ENCODE measurements at regions not wholly inside any gene's neighbourhood (a gene's known extent, or its start where the extent isn't known, plus 50 kb on each side); places are given as distances from the start of the nearest gene placed in this dataset.

DNA sequence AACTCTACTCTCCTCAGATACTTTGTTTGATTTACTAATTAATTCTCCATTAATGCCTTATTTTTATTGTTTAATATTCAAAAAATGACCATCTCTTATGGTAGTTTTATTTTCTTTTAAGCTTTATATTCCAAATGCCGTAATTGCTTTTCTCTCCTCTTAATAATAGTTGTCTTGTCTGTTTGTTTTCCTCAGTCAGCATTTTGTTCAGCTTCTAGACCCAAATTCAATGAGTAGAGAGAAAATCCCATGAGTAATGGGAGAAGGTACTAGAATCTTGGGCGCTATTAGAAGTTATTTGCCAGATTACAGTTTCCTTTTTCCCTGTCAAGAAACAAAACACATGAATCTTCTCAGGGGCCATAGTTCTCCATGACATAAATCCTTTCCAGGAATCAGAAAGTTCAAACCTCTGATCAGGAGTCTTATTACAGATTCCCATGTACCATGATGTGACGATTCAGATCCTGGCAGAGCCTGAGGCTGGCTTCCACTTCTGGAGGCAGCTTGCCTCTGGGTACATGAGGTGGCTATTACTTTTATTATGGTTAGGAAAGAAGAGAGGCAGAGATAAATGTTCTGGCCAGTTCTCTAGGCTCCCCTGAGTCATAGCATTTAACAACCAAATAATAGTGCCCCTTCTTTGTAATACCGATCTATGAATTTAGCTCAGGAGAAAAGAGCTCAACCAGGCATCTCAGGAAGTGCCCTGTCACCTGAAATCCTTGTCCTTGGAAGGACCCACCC lies 485.1 kb upstream of the SETBP1 start:
- Histone ChIP-seq H3K36me3 (replicated peaks in 1 of 2; ENCODE audit: control extremely low read depth in 1 of 2, control insufficient read depth in 1 of 2, extremely low read depth in 1 of 2, insufficient read depth in 2 of 2, low read length in 1 of 2) (no peaks in the 10 kb centered on the region), H3K9ac (ENCODE audit: low read length) (no peak overlapping the region), H4K20me1 (ENCODE audit: control insufficient read depth, insufficient read depth, low read length, poor library complexity, severe bottlenecking) (no peaks in the 10 kb centered on the region), H3K9me3 (ENCODE audit: control extremely low read depth in 1 of 3, control insufficient read depth in 2 of 3, insufficient read depth in 1 of 3, low read length in 2 of 3) (no peaks in the 10 kb centered on the region), H3K27ac (ENCODE audit: low read length in 2 of 2) (no peak overlapping the region), H3K27me3 (replicated peaks in 1 of 4; ENCODE audit: control extremely low read depth in 1 of 4, control insufficient read depth in 3 of 4, insufficient read depth in 4 of 4, low read length in 3 of 4) (peaks cover 0 to 5% (median 1%) of the 10 kb centered on the region in 4 experiments), H2AFZ (ENCODE audit: insufficient read depth, low read depth, low read length, poor library complexity, severe bottlenecking) (no peak overlapping the region), H3K4me2 (replicated peaks; ENCODE audit: low read depth, low read length, poor library complexity, severe bottlenecking) (no peak overlapping the region), H3K79me2 (ENCODE audit: control insufficient read depth, insufficient read depth, low read length) (no peaks in the 10 kb centered on the region), H3K4me3 (ENCODE audit: control extremely low read depth in 1 of 5, extremely low read depth in 1 of 5, insufficient read depth in 1 of 5, low read depth in 2 of 5, low read length in 4 of 5) (no peak overlapping the region), H3K4me1 (ENCODE audit: control insufficient read depth in 2 of 2, insufficient read depth in 2 of 2, low read length in 2 of 2) (no peaks in the 10 kb centered on the region)
- no peaks in the 10 kb centered on the region for H3K4me1 Mint-ChIP-seq
- no peak overlapping the region for H3K27ac Mint-ChIP-seq
- DNase-seq (no peak), ATAC-seq (ENCODE audit: low read depth) (no peak)
- H3K9me3 Mint-ChIP-seq (ENCODE audit: insufficient read depth), result no peaks in the 10 kb centered on the region
- no CpG with 5 or more reads among the region's 4 CpGs for WGBS (ENCODE audit: insufficient coverage)
- TF ChIP-seq, protein P1, sequence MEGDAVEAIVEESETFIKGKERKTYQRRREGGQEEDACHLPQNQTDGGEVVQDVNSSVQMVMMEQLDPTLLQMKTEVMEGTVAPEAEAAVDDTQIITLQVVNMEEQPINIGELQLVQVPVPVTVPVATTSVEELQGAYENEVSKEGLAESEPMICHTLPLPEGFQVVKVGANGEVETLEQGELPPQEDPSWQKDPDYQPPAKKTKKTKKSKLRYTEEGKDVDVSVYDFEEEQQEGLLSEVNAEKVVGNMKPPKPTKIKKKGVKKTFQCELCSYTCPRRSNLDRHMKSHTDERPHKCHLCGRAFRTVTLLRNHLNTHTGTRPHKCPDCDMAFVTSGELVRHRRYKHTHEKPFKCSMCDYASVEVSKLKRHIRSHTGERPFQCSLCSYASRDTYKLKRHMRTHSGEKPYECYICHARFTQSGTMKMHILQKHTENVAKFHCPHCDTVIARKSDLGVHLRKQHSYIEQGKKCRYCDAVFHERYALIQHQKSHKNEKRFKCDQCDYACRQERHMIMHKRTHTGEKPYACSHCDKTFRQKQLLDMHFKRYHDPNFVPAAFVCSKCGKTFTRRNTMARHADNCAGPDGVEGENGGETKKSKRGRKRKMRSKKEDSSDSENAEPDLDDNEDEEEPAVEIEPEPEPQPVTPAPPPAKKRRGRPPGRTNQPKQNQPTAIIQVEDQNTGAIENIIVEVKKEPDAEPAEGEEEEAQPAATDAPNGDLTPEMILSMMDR (IDR thresholded peaks at IDR 0.05), result no peak
- no peak for TF ChIP-seq EZH2 (IDR thresholded peaks at IDR 0.05; ENCODE audit: borderline replicate concordance, insufficient read depth, low read depth, low read length, poor library complexity, severe bottlenecking)
- intact Hi-C loops (cut with micrococcal nuclease), result no loop called here
- ChIA-PET POLR2A (no interaction called here), CTCF (no interaction called here)
- peaks cover 26% of the 10 kb centered on the region for H3K27me3 Mint-ChIP-seq
- no peak overlapping the region for H3K4me3 Mint-ChIP-seq

DNA sequence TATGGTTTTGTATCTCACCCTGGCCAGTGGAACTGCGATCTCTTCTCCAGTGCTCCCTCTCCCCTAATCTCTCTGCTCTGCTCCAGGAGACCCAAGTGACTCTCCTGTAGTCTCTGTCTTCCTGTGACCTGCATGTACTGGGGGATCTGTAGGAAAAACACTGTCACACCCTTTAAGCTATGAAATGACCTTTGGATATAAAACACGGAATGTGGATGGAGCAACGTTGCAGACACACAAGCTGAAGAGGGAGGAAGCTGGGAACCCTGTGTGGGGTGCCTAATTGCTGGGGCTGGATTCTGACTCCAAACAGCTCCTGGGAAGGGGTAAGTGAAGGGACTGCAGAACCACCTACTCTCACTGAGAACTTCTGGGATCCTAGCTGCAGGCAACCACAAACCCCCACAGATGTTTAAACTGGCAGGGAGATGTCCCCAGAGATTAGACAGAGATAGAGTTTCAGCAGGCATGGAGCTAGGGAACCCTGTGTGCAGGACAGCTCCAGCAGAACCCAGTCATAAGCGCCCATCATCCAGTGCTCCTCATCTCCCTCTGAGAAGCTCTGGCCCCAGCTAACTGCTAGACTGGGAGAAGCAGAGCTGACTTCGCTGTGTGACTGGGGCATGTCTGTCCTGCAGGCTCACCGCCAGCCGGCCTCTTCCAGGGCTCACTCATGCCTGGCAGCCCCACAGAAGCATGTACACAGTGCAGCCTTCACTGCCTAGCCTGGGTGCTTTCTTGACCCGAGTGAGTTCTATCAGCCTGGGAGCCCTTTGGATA lies 482.7 kb upstream of the SETBP1 start:
- no peak overlapping the region for H2AFZ ChIP-seq (ENCODE audit: insufficient read depth, low read depth, low read length, poor library complexity, severe bottlenecking)
- intact Hi-C loops (cut with micrococcal nuclease), result no loop called here
- ATAC-seq (ENCODE audit: low read depth), result no peak
- Mint-ChIP-seq H3K27me3 (peaks cover 35% of the 10 kb centered on the region), H3K4me3 (no peak overlapping the region), H3K27ac (no peak overlapping the region), H3K9me3 (ENCODE audit: insufficient read depth) (no peaks in the 10 kb centered on the region), H3K4me1 (no peaks in the 10 kb centered on the region)
- H3K27ac ChIP-seq (ENCODE audit: low read length in 2 of 2), result no peak overlapping the region
- TF ChIP-seq EZH2 (IDR thresholded peaks at IDR 0.05; ENCODE audit: borderline replicate concordance, insufficient read depth, low read depth, low read length, poor library complexity, severe bottlenecking), result no peak
- TF ChIP-seq, protein P1 (IDR thresholded peaks at IDR 0.05), result no peak
- no peaks in the 10 kb centered on the region for H3K79me2 ChIP-seq (ENCODE audit: control insufficient read depth, insufficient read depth, low read length)
- CTCF ChIA-PET, result no interaction called here
- POLR2A ChIA-PET, result no interaction called here
- H3K9ac ChIP-seq (ENCODE audit: low read length), result no peak overlapping the region
- H3K36me3 ChIP-seq (replicated peaks in 1 of 2; ENCODE audit: control extremely low read depth in 1 of 2, control insufficient read depth in 1 of 2, extremely low read depth in 1 of 2, insufficient read depth in 2 of 2, low read length in 1 of 2), result no peaks in the 10 kb centered on the region
- no peak overlapping the region for H3K4me3 ChIP-seq (ENCODE audit: control extremely low read depth in 1 of 5, extremely low read depth in 1 of 5, insufficient read depth in 1 of 5, low read depth in 2 of 5, low read length in 4 of 5)
- no peak overlapping the region for H3K4me2 ChIP-seq (replicated peaks; ENCODE audit: low read depth, low read length, poor library complexity, severe bottlenecking)
- H4K20me1 ChIP-seq (ENCODE audit: control insufficient read depth, insufficient read depth, low read length, poor library complexity, severe bottlenecking), result no peaks in the 10 kb centered on the region
- no peaks in the 10 kb centered on the region for H3K9me3 ChIP-seq (ENCODE audit: control extremely low read depth in 1 of 3, control insufficient read depth in 2 of 3, insufficient read depth in 1 of 3, low read length in 2 of 3)
- peaks cover 0 to 5% (median 1%) of the 10 kb centered on the region in 4 experiments for H3K27me3 ChIP-seq (replicated peaks in 1 of 4; ENCODE audit: control extremely low read depth in 1 of 4, control insufficient read depth in 3 of 4, insufficient read depth in 4 of 4, low read length in 3 of 4)
- DNase-seq, result no peak
- no peaks in the 10 kb centered on the region for H3K4me1 ChIP-seq (ENCODE audit: control insufficient read depth in 2 of 2, insufficient read depth in 2 of 2, low read length in 2 of 2)
- 96% methylated on average over 6 of the region's 8 CpGs for WGBS (ENCODE audit: insufficient coverage)

Measured in B cell (primary cell).